ENCODE measurements at regions not wholly inside any gene's neighbourhood (a gene's known extent, or its start where the extent isn't known, plus 50 kb on each side); places are given as distances from the start of the nearest gene placed in this dataset.

DNA sequence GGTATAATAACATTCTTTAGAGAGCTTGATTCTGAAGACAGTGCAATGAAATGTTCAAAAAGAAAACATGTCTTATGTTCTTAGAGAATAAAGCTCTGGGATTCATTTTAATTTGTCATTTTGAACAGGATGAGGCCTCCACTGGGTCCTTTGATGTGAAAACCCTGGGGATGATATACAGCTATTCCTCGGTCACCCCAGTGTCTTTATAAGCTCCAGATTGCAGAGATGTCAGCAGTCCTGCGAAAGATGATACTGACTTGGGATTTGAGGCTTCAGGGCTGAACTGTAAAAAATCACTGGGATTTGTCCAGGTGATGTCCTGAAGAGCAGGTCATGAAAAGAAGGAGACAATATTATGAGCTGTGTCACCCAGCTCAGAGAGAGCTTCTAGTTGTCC, 529.7 kb upstream of the ZNF608 start:
- no peaks in the 10 kb centered on the region for H3K9me3 ChIP-seq (ENCODE audit: low read length)
- no peaks in the 10 kb centered on the region for H3K36me3 ChIP-seq (ENCODE audit: insufficient read depth, low read length)
- peaks cover 11% of the 10 kb centered on the region for H3K4me1 ChIP-seq (ENCODE audit: insufficient read depth, low read length)
- no peak overlapping the region for H3K4me3 ChIP-seq (ENCODE audit: low read depth in 1 of 2, low read length in 2 of 2)
- H3K27ac ChIP-seq (ENCODE audit: low read depth, low read length) = no peak overlapping the region
- H3K27me3 ChIP-seq (ENCODE audit: control insufficient read depth in 1 of 2, insufficient read depth in 2 of 2, low read length in 2 of 2) = no peaks in the 10 kb centered on the region
- no peak overlapping the region for H3K9ac ChIP-seq (ENCODE audit: low read length)

DNA sequence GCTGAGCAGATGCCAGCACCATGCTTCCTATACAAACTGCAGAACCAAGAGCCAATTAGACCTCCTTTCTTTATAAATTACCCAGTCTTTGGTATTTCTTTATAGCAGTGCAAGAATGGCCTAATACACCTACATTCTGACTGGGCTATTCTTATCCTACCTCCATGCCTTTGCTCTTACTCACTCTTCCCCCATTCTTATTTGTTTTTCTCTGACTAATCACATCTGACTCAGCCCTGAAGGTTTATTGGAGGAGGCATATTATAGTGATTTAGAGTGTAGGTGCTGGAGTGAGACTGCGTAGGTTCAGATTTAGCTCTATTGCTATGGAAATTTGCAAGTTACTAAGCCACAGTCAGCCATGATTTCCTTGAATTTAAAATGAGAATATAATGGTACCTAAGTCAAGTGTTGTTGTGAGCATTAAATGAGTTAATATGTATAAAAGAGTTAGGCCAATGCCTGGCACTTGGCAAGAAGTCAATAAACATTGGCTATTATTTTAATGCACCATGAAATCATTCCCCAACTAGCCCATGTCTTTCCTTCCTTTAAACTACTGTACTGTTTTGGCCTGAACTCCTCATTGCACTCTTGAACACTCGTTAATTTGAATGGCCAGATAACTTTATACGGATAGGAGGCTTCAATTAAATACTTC, 531.2 kb upstream of the ZNF608 start:
- no peaks in the 10 kb centered on the region for H3K27me3 ChIP-seq (ENCODE audit: control insufficient read depth in 1 of 2, insufficient read depth in 2 of 2, low read length in 2 of 2)
- no peaks in the 10 kb centered on the region for H3K9me3 ChIP-seq (ENCODE audit: low read length)
- no peak overlapping the region for H3K4me3 ChIP-seq (ENCODE audit: low read depth in 1 of 2, low read length in 2 of 2)
- no peak overlapping the region for H3K9ac ChIP-seq (ENCODE audit: low read length)
- no peak overlapping the region for H3K27ac ChIP-seq (ENCODE audit: low read depth, low read length)
- no peaks in the 10 kb centered on the region for H3K36me3 ChIP-seq (ENCODE audit: insufficient read depth, low read length)
- peaks cover 11% of the 10 kb centered on the region for H3K4me1 ChIP-seq (ENCODE audit: insufficient read depth, low read length)

DNA sequence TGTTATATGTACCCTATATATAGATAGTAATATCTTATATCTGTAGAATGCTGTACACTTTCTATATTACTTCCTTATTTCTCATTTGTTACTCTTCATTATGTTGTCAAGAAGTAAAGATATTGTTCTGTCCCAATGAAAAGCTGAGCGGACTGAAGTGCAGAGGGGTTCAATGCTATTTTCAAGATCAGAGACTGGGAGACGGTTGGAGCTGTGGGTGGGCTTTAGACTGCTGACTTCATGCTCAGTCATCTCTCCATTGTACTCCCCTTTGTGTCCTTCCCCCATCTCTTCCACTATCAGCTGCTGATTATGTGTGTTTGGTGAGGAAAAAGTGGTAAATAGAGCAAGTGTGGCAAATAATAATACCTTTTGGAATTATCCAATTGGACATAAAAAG, 532.3 kb upstream of the ZNF608 start:
- Histone ChIP-seq H3K27ac (ENCODE audit: low read depth, low read length) (no peak overlapping the region), H3K4me3 (ENCODE audit: low read depth in 1 of 2, low read length in 2 of 2) (no peak overlapping the region), H3K36me3 (ENCODE audit: insufficient read depth, low read length) (no peaks in the 10 kb centered on the region), H3K4me1 (ENCODE audit: insufficient read depth, low read length) (peaks cover 11% of the 10 kb centered on the region), H3K27me3 (ENCODE audit: control insufficient read depth in 1 of 2, insufficient read depth in 2 of 2, low read length in 2 of 2) (no peaks in the 10 kb centered on the region), H3K9ac (ENCODE audit: low read length) (no peak overlapping the region), H3K9me3 (ENCODE audit: low read length) (no peaks in the 10 kb centered on the region)

DNA sequence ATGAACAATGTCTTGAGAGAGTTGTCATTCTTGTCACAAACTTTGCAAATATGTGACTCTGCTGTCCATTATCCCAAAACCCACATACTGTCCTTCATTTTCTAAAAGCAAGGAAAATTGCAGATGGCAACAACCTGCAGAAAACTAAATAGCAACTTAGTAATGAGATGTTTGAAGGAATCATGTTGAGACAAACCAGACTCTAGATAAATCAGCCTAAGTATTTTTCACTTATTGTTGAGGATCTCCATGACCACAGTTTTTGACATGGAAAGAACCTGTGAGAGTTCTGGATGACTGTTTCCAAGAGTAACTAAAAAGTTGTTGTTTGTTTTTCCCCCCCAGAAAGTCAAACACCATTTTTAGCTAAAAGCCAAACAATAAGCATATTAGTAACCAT, 535.2 kb upstream of the ZNF608 start:
- Histone ChIP-seq H3K4me1 (ENCODE audit: insufficient read depth, low read length) (no peaks in the 10 kb centered on the region), H3K9ac (ENCODE audit: low read length) (no peak overlapping the region), H3K4me3 (ENCODE audit: low read depth in 1 of 2, low read length in 2 of 2) (no peak overlapping the region), H3K27me3 (ENCODE audit: control insufficient read depth in 1 of 2, insufficient read depth in 2 of 2, low read length in 2 of 2) (no peaks in the 10 kb centered on the region), H3K27ac (ENCODE audit: low read depth, low read length) (no peak overlapping the region), H3K9me3 (ENCODE audit: low read length) (no peaks in the 10 kb centered on the region), H3K36me3 (ENCODE audit: insufficient read depth, low read length) (no peaks in the 10 kb centered on the region)

DNA sequence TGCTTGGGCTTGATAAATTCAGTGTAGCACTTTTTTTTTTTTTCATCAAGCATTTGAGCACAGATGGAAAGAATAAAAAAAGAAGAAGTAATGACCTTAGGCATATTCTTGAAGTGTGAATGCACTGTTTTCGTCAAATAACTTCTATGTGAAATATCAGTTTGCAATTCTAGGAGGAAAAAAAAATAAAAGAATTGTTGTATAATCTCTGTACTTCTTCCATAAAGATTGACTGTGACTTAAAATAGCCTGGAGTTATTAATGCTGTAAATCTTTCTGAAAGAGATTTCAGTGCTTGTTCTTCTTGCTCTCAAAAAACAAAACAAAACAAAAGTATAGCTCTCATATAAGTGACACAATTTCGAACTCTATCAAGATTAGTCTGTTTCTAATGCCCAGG, 536.9 kb upstream of the ZNF608 start:
- Histone ChIP-seq H3K27ac (ENCODE audit: low read depth, low read length) (no peak overlapping the region), H3K4me1 (ENCODE audit: insufficient read depth, low read length) (no peaks in the 10 kb centered on the region), H3K9me3 (ENCODE audit: low read length) (no peaks in the 10 kb centered on the region), H3K27me3 (ENCODE audit: control insufficient read depth in 1 of 2, insufficient read depth in 2 of 2, low read length in 2 of 2) (no peaks in the 10 kb centered on the region), H3K9ac (ENCODE audit: low read length) (no peak overlapping the region), H3K4me3 (ENCODE audit: low read depth in 1 of 2, low read length in 2 of 2) (no peak overlapping the region), H3K36me3 (ENCODE audit: insufficient read depth, low read length) (no peaks in the 10 kb centered on the region)

DNA sequence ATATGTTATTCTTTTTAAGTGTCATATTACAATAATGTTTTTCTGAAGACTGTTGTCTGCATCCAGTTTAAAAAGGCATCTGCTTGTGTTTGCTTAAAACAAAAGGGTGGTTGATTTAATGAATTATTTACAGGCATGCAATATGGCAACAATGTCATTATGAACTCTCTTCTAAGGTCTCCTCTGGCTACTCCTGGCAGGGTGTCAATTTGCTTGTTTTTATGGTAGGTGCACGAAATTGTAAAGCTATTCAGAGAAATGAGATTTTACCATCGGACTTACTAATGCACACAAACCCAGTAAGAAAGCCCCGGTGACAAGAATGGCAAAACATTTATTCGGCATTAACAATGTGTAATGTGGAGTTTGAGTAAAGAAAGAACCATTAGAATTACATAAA, 539.8 kb upstream of the ZNF608 start:
- H3K9me3 ChIP-seq (ENCODE audit: low read length) = no peaks in the 10 kb centered on the region
- no peak overlapping the region for H3K9ac ChIP-seq (ENCODE audit: low read length)
- H3K4me3 ChIP-seq (ENCODE audit: low read depth in 1 of 2, low read length in 2 of 2) = no peak overlapping the region
- no peak overlapping the region for H3K27ac ChIP-seq (ENCODE audit: low read depth, low read length)
- no peaks in the 10 kb centered on the region for H3K27me3 ChIP-seq (ENCODE audit: control insufficient read depth in 1 of 2, insufficient read depth in 2 of 2, low read length in 2 of 2)
- no peaks in the 10 kb centered on the region for H3K4me1 ChIP-seq (ENCODE audit: insufficient read depth, low read length)
- H3K36me3 ChIP-seq (ENCODE audit: insufficient read depth, low read length) = no peaks in the 10 kb centered on the region

DNA sequence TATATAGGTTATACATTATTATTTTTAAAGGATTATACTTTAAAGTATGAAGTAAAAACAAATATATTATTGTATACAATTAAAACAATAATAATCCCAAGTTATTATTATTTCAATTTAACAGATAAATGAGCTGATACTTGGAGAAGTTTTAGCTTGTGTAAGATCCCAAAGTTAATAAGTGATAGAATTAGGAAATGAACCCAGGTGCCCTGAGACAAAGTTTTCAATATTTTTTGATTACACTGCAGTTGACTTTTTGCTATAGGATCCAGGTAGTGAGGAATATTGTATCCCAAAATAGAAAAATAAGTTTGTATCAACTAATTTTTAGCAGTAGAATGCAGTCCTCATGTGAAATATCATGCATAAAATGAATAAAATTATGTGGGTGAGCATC, 543.2 kb upstream of the ZNF608 start:
- Histone ChIP-seq H3K9me3 (ENCODE audit: low read length) (no peaks in the 10 kb centered on the region), H3K27ac (ENCODE audit: low read depth, low read length) (no peak overlapping the region), H3K4me3 (ENCODE audit: low read depth in 1 of 2, low read length in 2 of 2) (no peak overlapping the region), H3K27me3 (ENCODE audit: control insufficient read depth in 1 of 2, insufficient read depth in 2 of 2, low read length in 2 of 2) (no peaks in the 10 kb centered on the region), H3K9ac (ENCODE audit: low read length) (no peak overlapping the region), H3K4me1 (ENCODE audit: insufficient read depth, low read length) (no peaks in the 10 kb centered on the region), H3K36me3 (ENCODE audit: insufficient read depth, low read length) (no peaks in the 10 kb centered on the region)

DNA sequence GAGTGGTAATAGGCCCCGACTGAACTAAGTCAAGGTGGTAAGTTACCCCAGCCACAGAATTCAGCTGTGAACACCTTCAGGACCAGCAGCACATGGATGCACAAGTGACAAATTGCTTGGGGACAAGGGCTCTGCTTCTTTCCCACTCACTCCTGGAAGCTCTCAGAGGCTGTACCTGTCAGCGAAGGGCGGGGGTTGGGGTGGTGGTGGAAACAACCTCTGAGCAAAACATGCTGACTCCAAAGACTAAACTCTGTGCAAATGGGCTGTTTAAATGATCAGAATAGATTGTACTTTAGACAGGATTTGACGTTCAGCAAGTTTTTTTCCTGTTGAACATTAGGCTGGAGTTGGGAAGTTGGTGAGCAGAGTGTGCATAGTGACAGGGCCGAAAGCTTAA, 544.5 kb upstream of the ZNF608 start:
- H3K27ac ChIP-seq (ENCODE audit: low read depth, low read length) = no peak overlapping the region
- no peaks in the 10 kb centered on the region for H3K27me3 ChIP-seq (ENCODE audit: control insufficient read depth in 1 of 2, insufficient read depth in 2 of 2, low read length in 2 of 2)

DNA sequence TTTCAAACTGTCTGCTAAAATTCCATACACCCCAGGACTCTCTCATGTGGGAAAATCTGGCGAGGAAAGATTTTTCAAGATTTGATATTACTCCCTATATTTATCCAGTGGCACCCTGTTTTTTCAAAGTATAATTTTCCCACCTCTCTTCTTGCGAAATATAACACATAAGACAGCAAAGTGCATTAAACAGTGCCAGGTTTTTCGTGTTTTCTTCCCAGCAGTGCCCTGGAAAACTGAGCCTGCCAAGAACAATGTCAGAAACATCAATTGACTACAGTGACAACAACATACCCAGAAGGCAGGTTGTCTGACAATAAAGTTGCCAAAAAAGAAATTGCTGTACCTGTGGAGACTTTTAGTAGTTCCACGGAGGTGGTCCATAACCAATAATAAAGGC, 545.0 kb upstream of the ZNF608 start:
- H3K27ac ChIP-seq (ENCODE audit: low read depth, low read length) = no peak overlapping the region

More for the DNA sequence above, 544.5 kb upstream of the ZNF608 start:
- Histone ChIP-seq H3K4me3 (ENCODE audit: low read depth in 1 of 2, low read length in 2 of 2) (no peak overlapping the region), H3K4me1 (ENCODE audit: insufficient read depth, low read length) (no peaks in the 10 kb centered on the region), H3K36me3 (ENCODE audit: insufficient read depth, low read length) (no peaks in the 10 kb centered on the region), H3K9me3 (ENCODE audit: low read length) (no peaks in the 10 kb centered on the region), H3K9ac (ENCODE audit: low read length) (no peak overlapping the region)

DNA sequence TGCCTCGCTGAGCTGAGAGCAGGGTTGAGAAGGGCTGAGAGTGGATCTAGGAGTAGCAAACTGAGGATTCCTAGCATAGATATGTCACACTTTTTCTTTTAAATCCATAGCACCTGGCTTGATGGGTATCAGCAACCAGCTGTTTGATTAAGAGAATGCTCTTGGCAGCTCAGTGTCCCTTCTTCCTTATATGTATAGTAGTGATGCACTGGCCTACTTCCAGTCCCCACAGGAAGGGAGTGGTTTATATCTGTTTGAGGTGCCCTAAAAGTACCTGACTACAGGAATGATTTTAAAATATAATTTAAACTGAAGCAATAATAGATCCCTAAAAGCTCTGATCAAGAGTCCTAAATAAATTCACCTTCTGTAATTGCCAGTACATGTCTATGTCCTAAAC, 546.8 kb upstream of the ZNF608 start:
- H3K4me1 ChIP-seq (ENCODE audit: insufficient read depth, low read length) = no peaks in the 10 kb centered on the region
- H3K36me3 ChIP-seq (ENCODE audit: insufficient read depth, low read length) = no peaks in the 10 kb centered on the region
- H3K27me3 ChIP-seq (ENCODE audit: control insufficient read depth in 1 of 2, insufficient read depth in 2 of 2, low read length in 2 of 2) = no peaks in the 10 kb centered on the region
- no peak overlapping the region for H3K27ac ChIP-seq (ENCODE audit: low read depth, low read length)
- H3K9me3 ChIP-seq (ENCODE audit: low read length) = no peaks in the 10 kb centered on the region
- no peak overlapping the region for H3K9ac ChIP-seq (ENCODE audit: low read length)
- H3K4me3 ChIP-seq (ENCODE audit: low read depth in 1 of 2, low read length in 2 of 2) = no peak overlapping the region

More for the DNA sequence above, 545.0 kb upstream of the ZNF608 start:
- Histone ChIP-seq H3K9me3 (ENCODE audit: low read length) (no peaks in the 10 kb centered on the region), H3K4me3 (ENCODE audit: low read depth in 1 of 2, low read length in 2 of 2) (no peak overlapping the region), H3K9ac (ENCODE audit: low read length) (no peak overlapping the region), H3K36me3 (ENCODE audit: insufficient read depth, low read length) (no peaks in the 10 kb centered on the region), H3K27me3 (ENCODE audit: control insufficient read depth in 1 of 2, insufficient read depth in 2 of 2, low read length in 2 of 2) (no peaks in the 10 kb centered on the region), H3K4me1 (ENCODE audit: insufficient read depth, low read length) (no peaks in the 10 kb centered on the region)

DNA sequence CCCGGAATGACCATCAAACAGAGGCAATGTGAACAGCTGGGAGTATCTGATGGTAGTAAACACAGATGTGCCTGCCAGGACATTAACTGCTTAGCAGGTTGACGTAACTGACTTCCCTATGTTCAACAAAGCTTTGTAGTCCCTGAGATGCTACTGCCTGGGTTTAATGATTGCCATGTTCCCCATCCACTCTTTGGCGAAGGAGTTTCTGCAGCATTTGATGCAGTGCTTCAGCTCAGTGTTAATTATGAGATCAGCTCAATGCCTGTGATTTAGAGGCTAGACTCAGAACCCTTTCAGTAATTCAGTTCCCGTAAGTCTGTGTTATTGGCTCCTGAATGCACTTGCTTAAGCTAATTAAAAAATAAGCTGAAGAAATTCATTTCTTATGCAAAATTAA, 547.3 kb upstream of the ZNF608 start:
- H3K4me3 ChIP-seq (ENCODE audit: low read depth in 1 of 2, low read length in 2 of 2) = no peak overlapping the region
- no peaks in the 10 kb centered on the region for H3K4me1 ChIP-seq (ENCODE audit: insufficient read depth, low read length)
- no peaks in the 10 kb centered on the region for H3K27me3 ChIP-seq (ENCODE audit: control insufficient read depth in 1 of 2, insufficient read depth in 2 of 2, low read length in 2 of 2)
- no peaks in the 10 kb centered on the region for H3K36me3 ChIP-seq (ENCODE audit: insufficient read depth, low read length)
- no peak overlapping the region for H3K9ac ChIP-seq (ENCODE audit: low read length)
- no peak overlapping the region for H3K27ac ChIP-seq (ENCODE audit: low read depth, low read length)
- no peaks in the 10 kb centered on the region for H3K9me3 ChIP-seq (ENCODE audit: low read length)

DNA sequence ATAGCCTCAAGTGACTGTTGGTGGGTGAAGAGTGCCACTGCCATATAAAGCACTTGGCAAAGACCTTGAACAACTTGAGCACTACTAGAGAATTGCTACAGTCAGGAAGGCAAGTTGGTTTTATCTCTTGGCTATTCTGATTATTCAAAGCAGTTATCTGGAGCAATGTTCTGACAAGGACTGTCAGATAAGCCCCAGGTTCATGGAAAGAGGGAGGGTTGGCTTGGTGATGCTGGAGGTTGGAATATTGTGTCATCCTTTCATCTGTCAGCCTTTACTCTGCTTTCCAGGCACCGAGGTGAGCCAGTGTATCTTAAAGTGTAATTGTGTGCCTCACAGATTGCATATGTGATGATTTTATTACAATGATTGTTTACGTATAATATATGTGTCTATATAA, 548.4 kb upstream of the ZNF608 start:
- no peaks in the 10 kb centered on the region for H3K36me3 ChIP-seq (ENCODE audit: insufficient read depth, low read length)
- no peak overlapping the region for H3K27ac ChIP-seq (ENCODE audit: low read depth, low read length)
- no peak overlapping the region for H3K9ac ChIP-seq (ENCODE audit: low read length)
- H3K4me1 ChIP-seq (ENCODE audit: insufficient read depth, low read length) = no peaks in the 10 kb centered on the region
- no peaks in the 10 kb centered on the region for H3K27me3 ChIP-seq (ENCODE audit: control insufficient read depth in 1 of 2, insufficient read depth in 2 of 2, low read length in 2 of 2)
- no peaks in the 10 kb centered on the region for H3K9me3 ChIP-seq (ENCODE audit: low read length)
- no peak overlapping the region for H3K4me3 ChIP-seq (ENCODE audit: low read depth in 1 of 2, low read length in 2 of 2)

Measured in muscle layer of colon (tissue), 2 donors.